GM12874 (cell line): ENCODE measurements at regions not wholly inside any gene's neighbourhood (a gene's known extent, or its start where the extent isn't known, plus 50 kb on each side); places are given as distances from the start of the nearest gene placed in this dataset.

Experiments used
- TF ChIP-seq, protein P1 (sequence below): IDR thresholded peaks from 2 replicates; pipeline ENCODE4 v1.5.1; 2011; ENCODE audit warnings: low read depth, mild to moderate bottlenecking, control low read depth, low read length, moderate library complexity; ENCODE audit not compliant: insufficient read depth

GRCh38 chr13:82147526-82147925 lies 1734.7 kb downstream of the SLITRK1 start:
- TF ChIP-seq, protein P1, sequence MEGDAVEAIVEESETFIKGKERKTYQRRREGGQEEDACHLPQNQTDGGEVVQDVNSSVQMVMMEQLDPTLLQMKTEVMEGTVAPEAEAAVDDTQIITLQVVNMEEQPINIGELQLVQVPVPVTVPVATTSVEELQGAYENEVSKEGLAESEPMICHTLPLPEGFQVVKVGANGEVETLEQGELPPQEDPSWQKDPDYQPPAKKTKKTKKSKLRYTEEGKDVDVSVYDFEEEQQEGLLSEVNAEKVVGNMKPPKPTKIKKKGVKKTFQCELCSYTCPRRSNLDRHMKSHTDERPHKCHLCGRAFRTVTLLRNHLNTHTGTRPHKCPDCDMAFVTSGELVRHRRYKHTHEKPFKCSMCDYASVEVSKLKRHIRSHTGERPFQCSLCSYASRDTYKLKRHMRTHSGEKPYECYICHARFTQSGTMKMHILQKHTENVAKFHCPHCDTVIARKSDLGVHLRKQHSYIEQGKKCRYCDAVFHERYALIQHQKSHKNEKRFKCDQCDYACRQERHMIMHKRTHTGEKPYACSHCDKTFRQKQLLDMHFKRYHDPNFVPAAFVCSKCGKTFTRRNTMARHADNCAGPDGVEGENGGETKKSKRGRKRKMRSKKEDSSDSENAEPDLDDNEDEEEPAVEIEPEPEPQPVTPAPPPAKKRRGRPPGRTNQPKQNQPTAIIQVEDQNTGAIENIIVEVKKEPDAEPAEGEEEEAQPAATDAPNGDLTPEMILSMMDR: no peak

GRCh38 chr13:82136880-82137279 lies 1745.4 kb downstream of the SLITRK1 start:
- TF ChIP-seq, protein P1: no peak

DNA sequence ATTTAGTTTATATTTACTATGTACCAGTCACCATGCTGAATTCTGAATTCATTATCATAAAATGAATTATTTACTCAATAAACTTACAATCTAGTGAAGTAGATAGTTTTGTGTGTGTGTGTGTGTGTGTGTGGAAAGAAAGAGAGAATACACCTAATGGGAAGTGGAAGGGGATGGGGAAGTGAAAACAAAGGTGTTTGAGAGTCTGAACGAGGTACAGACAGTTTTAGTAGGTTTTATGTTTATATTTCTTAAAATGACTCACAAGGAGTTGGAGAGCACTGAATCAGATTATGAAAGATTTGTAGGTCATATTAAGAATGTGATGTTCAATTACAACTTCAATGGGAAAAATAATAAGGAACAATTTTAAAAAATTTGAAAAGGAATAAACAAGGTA lies 1753.0 kb downstream of the SLITRK1 start:
- TF ChIP-seq, protein P1: no peak

DNA sequence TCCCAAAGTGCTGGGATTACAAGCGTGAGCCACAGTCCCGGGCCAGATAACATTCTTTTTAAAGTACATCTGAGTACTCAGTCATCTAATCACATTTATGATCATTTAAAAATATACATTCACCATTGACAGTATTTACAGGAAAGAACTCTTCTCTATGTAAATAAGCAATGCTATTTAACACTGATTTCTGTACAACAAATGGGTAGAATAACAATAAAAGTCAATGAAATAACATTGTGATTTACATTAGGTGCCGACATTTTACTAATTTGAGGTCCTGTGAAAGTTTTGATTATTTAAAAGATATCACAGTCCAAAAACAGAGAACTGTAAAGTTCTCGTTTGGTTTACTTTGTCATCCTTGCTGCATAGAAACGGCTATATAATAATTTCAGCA lies 1763.7 kb downstream of the SLITRK1 start:
- TF ChIP-seq, protein P1: no peak

GRCh38 chr13:82116422-82116989 lies 1765.8 kb downstream of the SLITRK1 start:
- TF ChIP-seq, protein P1: no peak

DNA sequence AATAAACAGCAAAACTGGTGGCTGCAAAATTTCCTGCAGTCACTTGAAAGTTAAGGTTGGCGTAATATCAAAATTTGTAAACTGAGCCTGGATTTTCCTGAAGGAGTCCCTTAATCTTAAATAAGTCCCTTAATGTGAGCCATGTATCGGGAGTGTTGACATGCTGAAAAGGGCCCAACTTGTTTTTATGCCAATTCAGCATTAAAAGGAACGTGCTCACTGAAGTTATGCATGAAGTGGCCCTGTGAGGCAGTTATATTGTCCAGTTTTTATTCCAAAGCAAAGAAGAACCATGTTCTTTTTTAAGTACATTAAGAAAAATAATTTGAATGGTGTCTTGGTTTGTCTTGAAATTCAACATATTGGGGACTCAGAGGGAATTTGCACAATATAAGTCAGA lies 1766.9 kb downstream of the SLITRK1 start:
- TF ChIP-seq, protein P1: no peak

GRCh38 chr13:82096256-82096655 lies 1755.3 kb upstream of the SPRY2 start:
- TF ChIP-seq, protein P1: no peak

DNA sequence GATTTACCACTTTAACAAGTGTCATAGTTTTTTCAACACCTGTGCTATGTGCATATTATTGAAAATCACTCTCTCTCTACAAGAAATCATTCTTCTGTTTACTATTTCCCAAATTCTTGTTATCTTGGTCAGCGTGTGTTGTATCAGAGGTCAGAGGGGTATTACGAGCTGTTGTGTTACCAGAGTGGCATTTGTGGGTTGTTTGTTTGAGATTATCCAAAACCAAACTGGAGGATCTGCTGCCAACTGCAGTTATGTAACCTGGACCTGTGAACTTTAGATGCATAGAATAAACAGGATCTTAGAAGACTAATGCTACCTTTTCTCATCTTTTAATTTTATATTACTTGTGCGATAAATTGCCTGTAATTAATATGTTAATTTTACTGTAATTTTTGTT lies 1751.4 kb upstream of the SPRY2 start:
- TF ChIP-seq, protein P1: no peak
